GM12864 (cell line): ENCODE measurements at regions not wholly inside any gene's neighbourhood (a gene's known extent, or its start where the extent isn't known, plus 50 kb on each side); places are given as distances from the start of the nearest gene placed in this dataset.
"Not testable (repeated sequence)": the region's sequence is repeated elsewhere in the genome, so short reads cannot be mapped to it uniquely, and the experiment has no call there.

Experiments used
- DNase-seq: peaks from one replicate; pipeline ENCODE4 v3.0.0-alpha.2; 2011; ENCODE audit warnings: low read depth
- H3K4me3 ChIP-seq: 2 replicates; pipeline ENCODE4 v1.5.1; 2011; ENCODE audit warnings: mild to moderate bottlenecking, low read depth, low read length, control low read depth
- CTCF ChIP-seq: IDR thresholded peaks from 2 replicates; pipeline ENCODE4 v1.5.1; 2011; ENCODE audit warnings: low read depth, mild to moderate bottlenecking, moderate library complexity, low read length, control low read depth, inconsistent platforms; ENCODE audit errors: missing control alignments

- no peak overlapping the region for H3K4me3 ChIP-seq
- TF ChIP-seq CTCF, result no peak
- DNase-seq, result no peak
Measured at GRCh38 chr12:75746621-75747020, 235.2 kb upstream of the KRR1 start.

DNA sequence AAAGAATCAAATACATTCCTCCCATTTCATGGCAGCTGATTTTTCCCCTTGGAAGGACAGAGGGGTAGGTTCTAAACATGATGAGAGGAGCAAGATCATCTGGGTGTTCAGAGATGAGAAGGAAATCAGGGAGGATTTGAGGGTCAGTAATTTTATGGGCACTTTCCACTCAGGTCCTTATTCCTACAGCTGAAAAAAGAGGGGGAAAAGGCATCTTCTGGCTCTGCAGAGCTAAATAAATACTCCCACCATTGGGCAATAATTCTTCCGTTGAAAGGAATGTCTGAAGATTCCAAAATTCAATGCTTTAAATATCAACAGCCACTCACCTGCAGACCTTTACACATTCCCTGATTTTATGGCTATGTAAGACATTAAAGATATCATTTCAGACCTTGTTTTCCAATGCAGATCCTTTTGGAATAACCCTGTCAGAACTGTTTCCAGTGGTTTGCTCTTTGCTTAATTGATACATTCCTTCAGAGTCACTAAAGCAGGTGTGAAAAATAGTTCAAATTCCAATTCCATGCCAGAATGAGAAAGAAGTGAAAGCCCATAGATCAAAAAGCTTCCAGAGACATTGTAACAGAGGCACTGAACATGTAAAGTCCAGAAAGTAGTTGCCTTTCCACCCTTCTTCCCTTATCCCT, 233.3 kb upstream of the KRR1 start:
- H3K4me3 ChIP-seq, result no peak overlapping the region
- TF ChIP-seq CTCF, result no peak
- no peak for DNase-seq

DNA sequence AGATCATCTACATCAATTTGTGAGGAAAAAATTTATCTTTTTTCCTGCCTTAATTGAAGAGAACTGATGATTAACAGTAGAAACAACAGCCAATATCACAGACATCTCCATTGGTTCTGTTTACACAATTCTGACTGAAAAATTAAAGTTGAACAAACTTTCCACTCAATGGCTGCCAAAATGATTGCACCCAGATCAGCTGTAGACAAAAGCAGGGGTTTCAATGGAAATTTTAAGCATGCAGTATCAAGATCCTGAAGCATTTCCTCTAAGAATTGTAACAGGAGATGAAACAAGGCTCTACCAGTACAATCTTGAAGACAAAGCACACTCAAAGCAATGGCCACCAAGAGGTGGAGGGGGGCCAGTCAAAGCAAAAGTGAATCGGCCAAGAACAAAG, 231.6 kb upstream of the KRR1 start:
- no peak for TF ChIP-seq CTCF
- no peak overlapping the region for H3K4me3 ChIP-seq
- no peak for DNase-seq

DNA sequence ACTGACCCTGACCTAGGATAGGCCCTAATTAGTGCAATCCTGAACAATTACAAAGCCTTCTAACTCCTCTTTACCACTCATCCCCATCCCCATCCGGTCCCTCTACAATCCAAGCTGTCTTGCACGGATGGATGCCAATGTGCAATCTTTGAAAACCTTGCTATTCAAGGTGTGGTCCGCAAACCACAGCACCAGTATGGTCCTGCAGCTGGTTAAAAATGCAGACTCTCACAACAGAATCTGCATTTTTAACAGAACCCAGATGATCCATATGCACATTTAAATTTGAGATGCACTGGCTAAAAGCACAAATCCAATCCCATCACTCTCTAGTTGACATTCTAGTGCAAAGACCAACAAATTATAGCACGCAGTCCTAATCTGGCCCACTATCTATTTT, 230.6 kb upstream of the KRR1 start:
- TF ChIP-seq CTCF, result no peak
- no peak for DNase-seq

DNA sequence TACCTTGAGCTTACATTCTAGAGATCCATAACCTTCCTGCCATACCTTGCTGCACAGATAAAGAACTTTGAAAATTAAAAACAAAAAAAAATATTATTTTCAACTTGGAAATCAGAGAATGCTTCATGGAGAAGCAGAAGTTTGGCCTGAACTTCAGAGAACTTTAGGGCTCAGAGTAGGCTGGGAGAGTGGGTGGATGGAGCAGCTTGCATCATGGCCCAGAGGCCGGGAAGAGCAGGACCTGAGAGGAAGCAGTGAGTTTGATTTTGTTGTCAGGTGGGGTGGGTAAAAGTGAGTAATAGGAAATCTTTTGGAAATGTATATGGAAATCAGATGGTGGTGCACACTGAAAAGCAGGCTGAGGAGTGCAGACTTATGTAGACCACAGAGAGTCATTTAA, 228.5 kb upstream of the KRR1 start:
- DNase-seq, result no peak
- H3K4me3 ChIP-seq, result no peak overlapping the region
- TF ChIP-seq CTCF, result no peak

More for the DNA sequence above, 230.6 kb upstream of the KRR1 start:
- H3K4me3 ChIP-seq, result no peak overlapping the region

DNA sequence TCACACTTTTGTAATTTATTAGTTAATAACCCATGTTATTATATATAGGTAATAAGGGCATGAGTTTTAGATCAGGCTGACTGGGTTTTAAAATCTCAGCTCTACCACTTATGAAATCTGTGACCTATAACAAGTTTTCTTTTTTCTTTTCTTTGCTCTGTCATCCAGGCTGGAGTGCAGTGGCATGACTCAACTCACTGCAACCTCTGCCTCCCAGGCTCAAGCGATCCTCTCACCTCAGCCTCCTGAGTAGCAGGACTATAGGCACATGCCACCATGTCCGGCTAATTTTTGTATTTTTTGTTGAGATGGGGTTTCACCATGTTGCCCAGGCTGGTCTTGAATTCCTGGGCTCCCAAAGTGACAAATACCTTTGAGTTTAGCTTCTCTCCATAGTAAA, 227.7 kb upstream of the KRR1 start:
- not testable (repeated sequence) for DNase-seq, H3K4me3 ChIP-seq

- DNase-seq, result peak; percentile 33
- TF ChIP-seq CTCF, result no peak
- no peak overlapping the region for H3K4me3 ChIP-seq
Measured at GRCh38 chr12:75738486-75738885, 227.1 kb upstream of the KRR1 start.
